Adrenal gland (tissue), 9 donors: ENCODE measurements at regions not wholly inside any gene's neighbourhood (a gene's known extent, or its start where the extent isn't known, plus 50 kb on each side); places are given as distances from the start of the nearest gene placed in this dataset.

Source experiments
- DNase-seq, 7 donors: peaks; one replicate each; pipeline ENCODE4 v3.0.0-alpha.2; 2019 to 2020
- H3K27ac ChIP-seq, 5 donors: fragments of 200-600 bp; sonication (generic) in 4 of 5; 1 replicate in 3 of 5; 2 replicates in 2 of 5; pipeline versions ENCODE4 v1.5.1 to v1.8.0; 2016 to 2020; ENCODE audit warnings: mild to moderate bottlenecking in 1 of 5
- H3K27me3 ChIP-seq: fragments of 200-600 bp; 2 replicates; pipeline ENCODE4 v1.8.0; 2021
- H3K36me3 ChIP-seq, 2 donors: fragments of 200-600 bp; replicated peaks in 1 of 2; 1 replicate in 1 of 2; 2 replicates in 1 of 2; pipeline versions ENCODE4 v1.5.1 to v1.8.0; 2018 to 2022
- H3K4me1 ChIP-seq, 2 donors: fragments of 200-600 bp; replicated peaks in 1 of 2; 1 replicate in 1 of 2; 2 replicates in 1 of 2; pipeline versions ENCODE4 v1.5.1 to v1.8.0; 2018 to 2021
- H3K4me3 ChIP-seq, 4 donors: fragments of 200-600 bp; sonication (generic) in 3 of 4; one replicate each; pipeline ENCODE4 v1.5.1; 2016 to 2018
- H3K9me3 ChIP-seq, 3 donors: fragments of 200-600 bp; sonication (generic) in 1 of 3; replicated peaks in 1 of 3; 1 replicate in 2 of 3; 2 replicates in 1 of 3; pipeline versions ENCODE4 v1.5.1 to v1.8.0; 2016 to 2021
- POLR2A ChIP-seq, 2 donors: fragments of 450-650 bp; IDR thresholded peaks; one replicate each; pipeline ENCODE4 v1.6.1; 2017; ENCODE audit warnings: antibody characterized with exemption in 2 of 2, mild to moderate bottlenecking in 2 of 2, moderate library complexity in 1 of 2
- WGBS, 4 donors: extraction: QIAGEN DNeasy Blood & Tissue Kit in 2 of 4; methylation state at CpG; one replicate each; pipeline versions ENCODE4 v1.1.5 to v1.1.7; 2013 to 2017; 5-methylcytosine and 5-hydroxymethylcytosine counted together
- intact Hi-C, 2 donors: fragments of 100-400 bp; cut with DNase I; formaldehyde crosslinking; loops; one replicate each; pipeline versions ENCODE4 v1.14.1 to v1.15.0; 2022 to 2023
- TF ChIP-seq, protein P1 (sequence below), 6 experiments: fragments of 450-650 bp in 4 of 6; fragments of 200-600 bp in 2 of 6; sonication (generic) in 1 of 6; IDR thresholded peaks; 1 replicate in 5 of 6; 2 replicates in 1 of 6; pipeline versions ENCODE4 v1.5.1 to v1.8.0; 2016 to 2021; ENCODE audit warnings: antibody characterized with exemption in 6 of 6, mild to moderate bottlenecking in 2 of 6, moderate library complexity in 1 of 6
- donor health status: healthy with polysubstance abuse.
- donor health status: Bipolar disorder and iron deficiency.
- donor health status: DM: yes; HTN: yes; CAD: no.
- donor health status: DM: no; HTN: no; CAD: no.
- donor health status: DM: no; HTN: no; CAD: no.

DNA sequence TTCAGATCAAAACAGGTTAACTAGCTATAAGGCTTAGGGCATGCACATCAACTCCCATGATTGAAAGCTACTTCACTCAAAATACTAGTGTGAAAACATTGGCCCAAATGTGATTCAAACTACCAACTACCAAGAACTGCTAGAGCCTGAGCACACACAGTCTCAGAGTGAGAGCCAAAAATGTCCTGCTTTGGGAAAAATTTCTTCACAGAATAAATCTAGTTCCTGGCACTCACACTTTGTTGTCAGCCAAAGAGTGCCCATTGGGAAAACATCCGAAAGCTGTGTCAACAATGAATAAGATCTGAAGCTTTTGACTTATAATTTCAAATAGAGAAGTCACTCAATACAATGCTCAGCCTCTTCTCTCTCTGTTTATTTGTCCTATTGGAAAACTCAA, 182.7 kb downstream of the LRATD1 start:
- no peaks in the 10 kb centered on the region for H3K4me1 ChIP-seq
- intact Hi-C loops = no loop called here
- H3K4me3 ChIP-seq = no peak overlapping the region
- H3K27ac ChIP-seq = no peak overlapping the region
- DNase-seq = no peak
- TF ChIP-seq, protein P1, sequence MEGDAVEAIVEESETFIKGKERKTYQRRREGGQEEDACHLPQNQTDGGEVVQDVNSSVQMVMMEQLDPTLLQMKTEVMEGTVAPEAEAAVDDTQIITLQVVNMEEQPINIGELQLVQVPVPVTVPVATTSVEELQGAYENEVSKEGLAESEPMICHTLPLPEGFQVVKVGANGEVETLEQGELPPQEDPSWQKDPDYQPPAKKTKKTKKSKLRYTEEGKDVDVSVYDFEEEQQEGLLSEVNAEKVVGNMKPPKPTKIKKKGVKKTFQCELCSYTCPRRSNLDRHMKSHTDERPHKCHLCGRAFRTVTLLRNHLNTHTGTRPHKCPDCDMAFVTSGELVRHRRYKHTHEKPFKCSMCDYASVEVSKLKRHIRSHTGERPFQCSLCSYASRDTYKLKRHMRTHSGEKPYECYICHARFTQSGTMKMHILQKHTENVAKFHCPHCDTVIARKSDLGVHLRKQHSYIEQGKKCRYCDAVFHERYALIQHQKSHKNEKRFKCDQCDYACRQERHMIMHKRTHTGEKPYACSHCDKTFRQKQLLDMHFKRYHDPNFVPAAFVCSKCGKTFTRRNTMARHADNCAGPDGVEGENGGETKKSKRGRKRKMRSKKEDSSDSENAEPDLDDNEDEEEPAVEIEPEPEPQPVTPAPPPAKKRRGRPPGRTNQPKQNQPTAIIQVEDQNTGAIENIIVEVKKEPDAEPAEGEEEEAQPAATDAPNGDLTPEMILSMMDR (IDR thresholded peaks at IDR 0.05) = no peak
- TF ChIP-seq POLR2A (IDR thresholded peaks at IDR 0.05) = no peak
- 48 to 72% (median 65%) methylated on average over 1 of the region's 1 CpG for WGBS, 4 donors
- H3K27me3 ChIP-seq = no peaks in the 10 kb centered on the region
- H3K9me3 ChIP-seq = no peaks in the 10 kb centered on the region
- H3K36me3 ChIP-seq = no peaks in the 10 kb centered on the region

- no peaks in the 10 kb centered on the region for H3K27me3 ChIP-seq
- H3K9me3 ChIP-seq = no peaks in the 10 kb centered on the region
- 54 to 62% (median 60%) methylated on average over 8 to 9 of the region's 9 CpGs for WGBS, 4 donors
- TF ChIP-seq POLR2A (IDR thresholded peaks at IDR 0.05) = no peak
- TF ChIP-seq, protein P1 (IDR thresholded peaks at IDR 0.05) = no peak
- intact Hi-C loops = no loop called here
- DNase-seq = no peak
- H3K27ac ChIP-seq = no peak overlapping the region
- H3K4me3 ChIP-seq = no peak overlapping the region
- H3K36me3 ChIP-seq = no peaks in the 10 kb centered on the region
- H3K4me1 ChIP-seq = no peaks in the 10 kb centered on the region
These were observed 183.8 kb downstream of the LRATD1 start for GRCh38 chr2:14816069-14817060.

DNA sequence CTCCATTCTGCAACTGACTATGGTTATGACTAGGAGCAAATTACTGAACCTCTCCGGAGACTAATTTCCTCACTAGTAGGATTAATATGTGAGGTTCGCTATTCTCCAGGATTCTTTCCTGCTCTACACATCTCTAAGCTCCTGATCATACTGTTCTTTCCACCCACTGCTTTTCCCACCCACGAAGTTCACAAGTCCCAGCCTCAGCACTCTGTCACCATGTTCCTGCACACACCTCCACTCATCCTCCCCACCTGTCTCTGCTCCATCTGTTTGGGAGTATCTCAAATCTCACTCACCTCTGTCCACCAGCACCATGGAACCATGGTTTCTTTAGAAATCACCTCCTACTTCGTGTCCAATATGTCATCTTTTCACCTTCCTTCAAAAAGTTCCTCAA, 185.3 kb downstream of the LRATD1 start:
- TF ChIP-seq, protein P1 (IDR thresholded peaks at IDR 0.05) = no peak
- TF ChIP-seq POLR2A (IDR thresholded peaks at IDR 0.05) = no peak
- 65 to 71% (median 70%) methylated on average over 4 of the region's 4 CpGs for WGBS, 4 donors
- no peaks in the 10 kb centered on the region for H3K4me1 ChIP-seq
- H3K9me3 ChIP-seq = no peaks in the 10 kb centered on the region
- H3K27me3 ChIP-seq = no peaks in the 10 kb centered on the region
- H3K36me3 ChIP-seq = no peaks in the 10 kb centered on the region
- DNase-seq = no peak
- H3K27ac ChIP-seq = no peak overlapping the region
- no peak overlapping the region for H3K4me3 ChIP-seq
- intact Hi-C loops = no loop called here

DNA sequence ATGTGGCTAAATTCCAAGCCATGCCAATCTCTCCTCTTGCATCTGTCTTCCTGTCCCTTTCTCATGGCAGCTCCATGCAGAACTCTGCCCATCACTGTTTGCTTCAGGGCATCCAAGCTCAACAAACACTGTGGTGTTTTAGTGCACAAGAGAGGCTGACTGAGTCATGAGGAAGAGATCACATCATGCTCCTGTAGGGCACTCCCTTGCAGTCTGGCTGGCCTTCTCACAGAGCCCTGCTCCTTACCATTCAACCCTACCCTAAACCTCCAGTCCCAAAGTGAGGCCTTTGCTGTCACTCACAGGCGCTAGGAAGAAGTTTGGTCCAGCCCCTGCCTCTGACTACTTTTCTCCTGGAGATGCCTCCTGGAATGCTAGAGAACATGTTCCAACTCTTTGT, 194.0 kb downstream of the LRATD1 start:
- TF ChIP-seq POLR2A (IDR thresholded peaks at IDR 0.05) = no peak
- TF ChIP-seq, protein P1 (IDR thresholded peaks at IDR 0.05) = no peak
- 83 to 90% (median 84%) methylated on average over 1 of the region's 1 CpG for WGBS, 4 donors
- Histone ChIP-seq H3K27ac (no peak overlapping the region), H3K36me3 (no peaks in the 10 kb centered on the region), H3K4me1 (no peaks in the 10 kb centered on the region), H3K9me3 (no peaks in the 10 kb centered on the region), H3K27me3 (no peaks in the 10 kb centered on the region), H3K4me3 (no peak overlapping the region)
- no peak for DNase-seq
- intact Hi-C loops = no loop called here
